Esophagus squamous epithelium (tissue), 5 donors: ENCODE measurements at regions not wholly inside any gene's neighbourhood (a gene's known extent, or its start where the extent isn't known, plus 50 kb on each side); places are given as distances from the start of the nearest gene placed in this dataset.

Experiments
- DNase-seq: peaks from one replicate; lab custom pipeline; 2025; lab: John Stamatoyannopoulos, UW
- H3K27ac ChIP-seq, 4 donors: fragments of 200-600 bp; sonication (generic); one replicate each; pipeline ENCODE4 v1.5.1; 2016 to 2019; ENCODE audit warnings: mild to moderate bottlenecking in 1 of 4
- H3K27me3 ChIP-seq, 4 donors: fragments of 200-600 bp; sonication (generic); 1 replicate in 3 of 4; 2 replicates in 1 of 4; pipeline versions ENCODE4 v1.5.1 to v1.6.0; 2017 to 2021; ENCODE audit warnings: antibody characterized with exemption in 1 of 4
- H3K36me3 ChIP-seq, 3 donors: fragments of 200-600 bp; sonication (generic); one replicate each; pipeline ENCODE4 v1.5.1; 2016 to 2019
- H3K4me1 ChIP-seq, 3 donors: fragments of 200-600 bp; sonication (generic); one replicate each; pipeline ENCODE4 v1.5.1; 2017 to 2019
- H3K4me3 ChIP-seq, 4 donors: fragments of 200-600 bp; sonication (generic); 1 replicate in 3 of 4; 2 replicates in 1 of 4; pipeline ENCODE4 v1.5.1; 2016 to 2019; ENCODE audit warnings: mild to moderate bottlenecking in 2 of 4, moderate library complexity in 1 of 4
- H3K9me3 ChIP-seq, 3 donors: fragments of 200-600 bp; sonication (generic); one replicate each; pipeline ENCODE4 v1.5.1; 2016 to 2019
- CTCF ChIP-seq, 6 experiments: fragments of 450-650 bp in 4 of 6; fragments of 200-600 bp in 2 of 6; sonication (generic) in 2 of 6; IDR thresholded peaks; one replicate each; pipeline ENCODE4 v1.5.1; 2016 to 2019; ENCODE audit warnings: antibody characterized with exemption in 6 of 6, mild to moderate bottlenecking in 4 of 6, moderate library complexity in 4 of 6
- POLR2A ChIP-seq, 4 donors: fragments of 450-650 bp; IDR thresholded peaks; one replicate each; pipeline ENCODE4 v1.6.1; 2017; ENCODE audit warnings: antibody characterized with exemption in 4 of 4, mild to moderate bottlenecking in 4 of 4, moderate library complexity in 3 of 4
- WGBS, 2 donors: methylation state at CpG; one replicate each; pipeline ENCODE4 v1.1.5; 2018; 5-methylcytosine and 5-hydroxymethylcytosine counted together
- intact Hi-C: fragments of 100-400 bp; cut with DNase I; formaldehyde crosslinking; loops from one replicate; pipeline ENCODE4 v1.15.0; 2022
- donor health status: DM: yes; HTN: yes; CAD: no.

GRCh38 chrX:13266641-13267345 is 53.1 kb downstream of the ATXN3L start:
- Histone ChIP-seq H3K27ac (no peak overlapping the region), H3K9me3 (no peaks in the 10 kb centered on the region), H3K4me3 (no peak overlapping the region), H3K36me3 (no peaks in the 10 kb centered on the region), H3K4me1 (no peaks in the 10 kb centered on the region), H3K27me3 (no peaks in the 10 kb centered on the region)
- intact Hi-C loops = no loop called here
- WGBS, 2 donors = 49 to 62% methylated on average over 7 to 8 of the region's 10 CpGs
- TF ChIP-seq CTCF (IDR thresholded peaks at IDR 0.05) (no peak), POLR2A (IDR thresholded peaks at IDR 0.05) (no peak)
- DNase-seq = no peak

GRCh38 chrX:13265549-13266132 is 54.2 kb downstream of the ATXN3L start:
- no peaks in the 10 kb centered on the region for H3K27me3 ChIP-seq
- TF ChIP-seq POLR2A (IDR thresholded peaks at IDR 0.05) (no peak), CTCF (IDR thresholded peaks at IDR 0.05) (no peak)
- H3K9me3 ChIP-seq = no peaks in the 10 kb centered on the region
- H3K27ac ChIP-seq = no peak overlapping the region
- intact Hi-C loops = no loop called here
- 71 to 79% methylated on average over 3 to 4 of the region's 4 CpGs for WGBS, 2 donors
- H3K4me1 ChIP-seq = no peaks in the 10 kb centered on the region
- H3K36me3 ChIP-seq = no peaks in the 10 kb centered on the region
- no peak for DNase-seq
- no peak overlapping the region for H3K4me3 ChIP-seq

GRCh38 chrX:13265111-13265510 is 54.7 kb downstream of the ATXN3L start:
- no peak for DNase-seq
- intact Hi-C loops = no loop called here
- WGBS, 2 donors = 88% methylated on average over 1 of the region's 1 CpG

GRCh38 chrX:13263560-13264251 is 56.1 kb downstream of the ATXN3L start:
- H3K4me3 ChIP-seq = no peak overlapping the region
- H3K36me3 ChIP-seq = no peaks in the 10 kb centered on the region
- 72 to 90% methylated on average over 5 to 6 of the region's 6 CpGs for WGBS, 2 donors
- no peak for TF ChIP-seq CTCF (IDR thresholded peaks at IDR 0.05)
- TF ChIP-seq POLR2A (IDR thresholded peaks at IDR 0.05) = no peak
- intact Hi-C loops = no loop called here
- no peaks in the 10 kb centered on the region for H3K27me3 ChIP-seq
- no peak overlapping the region for H3K27ac ChIP-seq
- no peaks in the 10 kb centered on the region for H3K4me1 ChIP-seq
- H3K9me3 ChIP-seq = no peaks in the 10 kb centered on the region
- DNase-seq = no peak

More at GRCh38 chrX:13265111-13265510, 54.7 kb downstream of the ATXN3L start:
- Histone ChIP-seq H3K36me3 (no peaks in the 10 kb centered on the region), H3K4me1 (no peaks in the 10 kb centered on the region), H3K9me3 (no peaks in the 10 kb centered on the region), H3K27ac (no peak overlapping the region), H3K27me3 (no peaks in the 10 kb centered on the region), H3K4me3 (no peak overlapping the region)
- TF ChIP-seq CTCF (IDR thresholded peaks at IDR 0.05) (no peak), POLR2A (IDR thresholded peaks at IDR 0.05) (no peak)

- Histone ChIP-seq H3K4me1 (no peaks in the 10 kb centered on the region), H3K27me3 (no peaks in the 10 kb centered on the region), H3K4me3 (no peak overlapping the region), H3K27ac (no peak overlapping the region), H3K36me3 (no peaks in the 10 kb centered on the region), H3K9me3 (no peaks in the 10 kb centered on the region)
- intact Hi-C loops = no loop called here
- no peak for DNase-seq
- 83 to 86% methylated on average over 3 to 5 of the region's 5 CpGs for WGBS, 2 donors
- TF ChIP-seq CTCF (IDR thresholded peaks at IDR 0.05) = no peak
- TF ChIP-seq POLR2A (IDR thresholded peaks at IDR 0.05) = no peak
These were observed 58.5 kb downstream of the ATXN3L start for GRCh38 chrX:13261348-13261747.
